Fibroblast of lung (primary cell): ENCODE measurements at regions not wholly inside any gene's neighbourhood (a gene's known extent, or its start where the extent isn't known, plus 50 kb on each side); places are given as distances from the start of the nearest gene placed in this dataset.
A peak's percentile ranks its signal among the peaks of the same experiment; 100 is the strongest.

Source experiments
- DNase-seq, 2 donors: peaks; one replicate each; pipeline versions ENCODE4 v3.0.0 to v3.0.0-alpha.2; 2010; ENCODE audit warnings: low read depth in 2 of 2
- H2AFZ ChIP-seq: 2 replicates; pipeline ENCODE4 v1.5.1; 2012; ENCODE audit warnings: low read length, control low read depth, inconsistent platforms
- H3K27ac ChIP-seq: 2 replicates; pipeline ENCODE4 v1.5.1; 2011; ENCODE audit warnings: low read length, control low read depth; ENCODE audit not compliant: insufficient read depth
- H3K27me3 ChIP-seq: 2 replicates; pipeline ENCODE4 v1.5.1; 2011; ENCODE audit warnings: mild to moderate bottlenecking, low read length; ENCODE audit not compliant: control insufficient read depth, insufficient read depth
- H3K36me3 ChIP-seq: 2 replicates; pipeline ENCODE4 v1.5.1; 2011; ENCODE audit warnings: low read length; ENCODE audit not compliant: control insufficient read depth, insufficient read depth
- H3K4me1 ChIP-seq: 2 replicates; pipeline ENCODE4 v1.5.1; 2011; ENCODE audit warnings: low read length; ENCODE audit not compliant: control insufficient read depth, insufficient read depth; ENCODE audit errors: extremely low read depth
- H3K4me2 ChIP-seq: 2 replicates; pipeline ENCODE4 v1.5.1; 2011; ENCODE audit warnings: low read length, control low read depth; ENCODE audit not compliant: insufficient read depth; ENCODE audit errors: extremely low read depth
- H3K4me3 ChIP-seq, 4 experiments: fragments of 200-600 bp in 1 of 4; sonication (generic) in 1 of 4; replicated peaks in 1 of 4; 2 replicates each; pipeline ENCODE4 v1.5.1; 2011 to 2016; ENCODE audit warnings: low read length in 4 of 4, low read depth in 3 of 4, mild to moderate bottlenecking in 3 of 4, control low read depth in 2 of 4, inconsistent platforms in 1 of 4, mixed read lengths in 1 of 4; ENCODE audit not compliant: insufficient read depth in 1 of 4; ENCODE audit errors: control extremely low read depth in 1 of 4
- H3K79me2 ChIP-seq: 2 replicates; pipeline ENCODE4 v1.5.1; 2012; ENCODE audit warnings: mild to moderate bottlenecking, low read length, inconsistent platforms; ENCODE audit not compliant: control insufficient read depth, insufficient read depth
- H3K9ac ChIP-seq: 2 replicates; pipeline ENCODE4 v1.5.1; 2011; ENCODE audit warnings: mild to moderate bottlenecking, low read length, control low read depth; ENCODE audit not compliant: insufficient read depth
- H3K9me3 ChIP-seq: 2 replicates; pipeline ENCODE4 v1.5.1; 2012; ENCODE audit warnings: low read depth, low read length; ENCODE audit not compliant: control insufficient read depth, insufficient read depth
- H4K20me1 ChIP-seq: 2 replicates; pipeline ENCODE4 v1.5.1; 2011; ENCODE audit warnings: low read length; ENCODE audit not compliant: control insufficient read depth, insufficient read depth; ENCODE audit errors: extremely low read depth
- EZH2 ChIP-seq: IDR thresholded peaks from 2 replicates; pipeline ENCODE4 v1.5.1; 2012; ENCODE audit warnings: low read length, control low read depth, mild to moderate bottlenecking; ENCODE audit errors: missing control alignments
- TF ChIP-seq, protein P1 (sequence below), 2 donors: IDR thresholded peaks in 1 of 2; conservative IDR thresholded peaks in 1 of 2; 1 replicate in 1 of 2; 2 replicates in 1 of 2; pipeline ENCODE4 v1.5.1; 2011 to 2012; ENCODE audit warnings: low read length in 2 of 2, control low read depth in 1 of 2, inconsistent platforms in 1 of 2, low read depth in 1 of 2, mild to moderate bottlenecking in 1 of 2

DNA sequence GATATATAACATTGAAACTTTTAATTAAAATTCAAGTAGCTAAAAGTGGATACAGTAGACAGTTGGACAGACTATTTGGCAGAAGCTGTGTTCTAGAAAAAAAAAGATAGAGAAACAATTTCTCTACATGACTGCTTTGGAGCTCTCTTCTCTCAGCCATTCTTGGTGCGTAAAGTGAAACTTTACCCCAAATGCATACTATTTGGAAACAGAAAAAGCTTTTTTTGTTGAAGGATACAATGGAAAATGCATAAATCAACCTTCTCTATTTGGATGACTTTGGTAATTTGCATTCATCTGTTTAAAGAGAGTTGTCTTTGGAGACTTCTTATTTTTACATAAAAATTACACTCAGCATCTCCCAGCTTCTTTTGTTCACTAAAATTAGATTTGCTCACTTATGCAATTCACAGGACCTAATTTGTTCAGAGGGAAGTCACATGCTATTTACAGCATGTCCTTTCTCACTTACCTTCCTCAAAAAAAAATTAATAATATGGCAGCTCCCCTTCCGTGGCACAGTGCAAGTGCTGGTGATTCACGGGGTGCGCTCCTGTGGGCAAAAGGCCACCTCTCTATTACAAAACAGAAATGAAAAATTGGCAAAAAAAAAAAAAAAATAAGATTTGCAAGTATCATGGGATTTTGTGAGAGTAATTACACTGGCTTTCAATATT, 498.9 kb downstream of the RERGL start:
- no peak overlapping the region for H3K4me2 ChIP-seq
- no peaks in the 10 kb centered on the region for H3K79me2 ChIP-seq
- H3K27me3 ChIP-seq = no peaks in the 10 kb centered on the region
- no peaks in the 10 kb centered on the region for H3K4me1 ChIP-seq
- H3K9ac ChIP-seq = no peak overlapping the region
- H3K36me3 ChIP-seq = no peaks in the 10 kb centered on the region
- no peak overlapping the region for H3K27ac ChIP-seq
- H4K20me1 ChIP-seq = no peaks in the 10 kb centered on the region
- no peak overlapping the region for H3K4me3 ChIP-seq
- no peak for DNase-seq
- no peaks in the 10 kb centered on the region for H3K9me3 ChIP-seq
- no peak overlapping the region for H2AFZ ChIP-seq
- TF ChIP-seq EZH2 = no peak
- TF ChIP-seq, protein P1, sequence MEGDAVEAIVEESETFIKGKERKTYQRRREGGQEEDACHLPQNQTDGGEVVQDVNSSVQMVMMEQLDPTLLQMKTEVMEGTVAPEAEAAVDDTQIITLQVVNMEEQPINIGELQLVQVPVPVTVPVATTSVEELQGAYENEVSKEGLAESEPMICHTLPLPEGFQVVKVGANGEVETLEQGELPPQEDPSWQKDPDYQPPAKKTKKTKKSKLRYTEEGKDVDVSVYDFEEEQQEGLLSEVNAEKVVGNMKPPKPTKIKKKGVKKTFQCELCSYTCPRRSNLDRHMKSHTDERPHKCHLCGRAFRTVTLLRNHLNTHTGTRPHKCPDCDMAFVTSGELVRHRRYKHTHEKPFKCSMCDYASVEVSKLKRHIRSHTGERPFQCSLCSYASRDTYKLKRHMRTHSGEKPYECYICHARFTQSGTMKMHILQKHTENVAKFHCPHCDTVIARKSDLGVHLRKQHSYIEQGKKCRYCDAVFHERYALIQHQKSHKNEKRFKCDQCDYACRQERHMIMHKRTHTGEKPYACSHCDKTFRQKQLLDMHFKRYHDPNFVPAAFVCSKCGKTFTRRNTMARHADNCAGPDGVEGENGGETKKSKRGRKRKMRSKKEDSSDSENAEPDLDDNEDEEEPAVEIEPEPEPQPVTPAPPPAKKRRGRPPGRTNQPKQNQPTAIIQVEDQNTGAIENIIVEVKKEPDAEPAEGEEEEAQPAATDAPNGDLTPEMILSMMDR (conservative IDR thresholded peaks at IDR 0.05 in 1 of 2, IDR thresholded peaks at IDR 0.05 in 1 of 2; ENCODE audit: low read depth in 1 of 2, low read length in 2 of 2) = no peak

DNA sequence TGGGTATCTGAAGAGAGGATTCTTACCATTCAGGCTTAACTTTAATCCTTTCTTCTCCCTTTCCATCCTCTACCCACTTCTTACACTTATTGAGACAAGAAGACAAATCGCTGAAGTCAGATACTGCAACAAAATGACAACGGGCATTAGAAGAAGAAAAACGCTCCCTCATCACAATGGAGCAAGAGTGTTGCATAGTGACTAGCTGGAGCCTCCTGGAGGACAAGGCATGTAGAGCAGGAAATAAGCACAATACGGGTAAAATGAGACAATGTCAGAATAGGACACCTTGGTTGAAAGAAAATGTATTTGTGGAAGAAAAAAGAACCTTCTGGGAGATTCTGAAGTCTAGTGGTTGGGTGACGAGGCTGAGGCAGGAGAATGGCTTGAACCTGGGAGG, 501.0 kb downstream of the RERGL start:
- Histone ChIP-seq H3K4me2 (no peak overlapping the region), H3K27ac (no peak overlapping the region), H3K27me3 (no peaks in the 10 kb centered on the region), H3K79me2 (no peaks in the 10 kb centered on the region), H3K9ac (no peak overlapping the region), H3K36me3 (no peaks in the 10 kb centered on the region), H3K4me1 (no peaks in the 10 kb centered on the region), H3K4me3 (no peak overlapping the region), H3K9me3 (no peaks in the 10 kb centered on the region), H4K20me1 (no peaks in the 10 kb centered on the region), H2AFZ (no peak overlapping the region)
- DNase-seq = peak in 1 of 2 donors; percentile 1
- no peak for TF ChIP-seq EZH2
- TF ChIP-seq, protein P1 (conservative IDR thresholded peaks at IDR 0.05 in 1 of 2, IDR thresholded peaks at IDR 0.05 in 1 of 2; ENCODE audit: low read depth in 1 of 2, low read length in 2 of 2) = peak in 1 of 2 donors; percentile 13

DNA sequence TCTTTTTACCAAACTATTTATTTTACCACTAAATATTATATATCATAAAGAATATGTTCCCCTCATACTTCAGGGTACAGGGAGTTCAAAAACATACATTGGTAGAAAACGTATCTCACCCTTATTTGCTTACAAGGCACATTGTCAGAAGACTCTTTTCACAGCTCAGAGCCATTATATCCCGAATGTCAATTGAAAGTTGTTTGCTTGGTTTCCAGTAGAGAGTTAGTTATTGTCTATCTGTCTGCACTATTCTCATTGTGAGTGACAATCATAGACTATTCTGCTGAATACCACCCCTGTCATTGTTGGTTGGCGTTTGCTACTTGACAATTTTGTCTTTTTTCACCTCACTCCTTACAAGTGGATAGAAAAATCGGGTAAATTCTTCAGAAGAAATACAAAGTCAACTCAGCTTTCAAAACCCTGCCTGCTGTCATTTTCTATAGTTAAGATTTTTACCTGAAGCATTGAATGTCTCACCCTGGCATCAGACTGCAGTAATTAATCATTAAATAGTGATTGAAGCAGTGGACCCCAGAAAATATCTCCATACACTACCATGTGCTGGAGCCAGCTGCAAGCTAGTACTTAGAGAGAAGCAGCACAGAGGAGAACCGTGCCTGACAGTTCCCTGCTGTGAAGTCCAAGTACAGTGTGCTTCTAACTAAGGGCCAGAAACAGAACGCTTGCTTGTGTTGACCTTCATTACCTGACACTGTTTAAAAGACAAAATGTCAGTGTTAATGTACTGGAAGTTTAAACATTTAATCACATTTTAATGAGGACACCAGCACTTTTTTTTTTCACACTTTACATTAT, 510.6 kb downstream of the RERGL start:
- no peaks in the 10 kb centered on the region for H3K4me1 ChIP-seq
- no peak for DNase-seq
- H4K20me1 ChIP-seq = no peaks in the 10 kb centered on the region
- H3K27me3 ChIP-seq = no peaks in the 10 kb centered on the region
- no peaks in the 10 kb centered on the region for H3K79me2 ChIP-seq
- no peaks in the 10 kb centered on the region for H3K36me3 ChIP-seq
- no peak overlapping the region for H3K4me3 ChIP-seq
- no peak for TF ChIP-seq EZH2
- TF ChIP-seq, protein P1 (conservative IDR thresholded peaks at IDR 0.05 in 1 of 2, IDR thresholded peaks at IDR 0.05 in 1 of 2; ENCODE audit: low read depth in 1 of 2, low read length in 2 of 2) = no peak
- H3K27ac ChIP-seq = no peak overlapping the region
- H2AFZ ChIP-seq = no peak overlapping the region
- H3K4me2 ChIP-seq = no peak overlapping the region
- no peaks in the 10 kb centered on the region for H3K9me3 ChIP-seq
- H3K9ac ChIP-seq = no peak overlapping the region
